ENCODE measurements at regions not wholly inside any gene's neighbourhood (a gene's known extent, or its start where the extent isn't known, plus 50 kb on each side); places are given as distances from the start of the nearest gene placed in this dataset.
"Not testable (repeated sequence)": the region's sequence is repeated elsewhere in the genome, so short reads cannot be mapped to it uniquely, and the experiment has no call there.

DNA sequence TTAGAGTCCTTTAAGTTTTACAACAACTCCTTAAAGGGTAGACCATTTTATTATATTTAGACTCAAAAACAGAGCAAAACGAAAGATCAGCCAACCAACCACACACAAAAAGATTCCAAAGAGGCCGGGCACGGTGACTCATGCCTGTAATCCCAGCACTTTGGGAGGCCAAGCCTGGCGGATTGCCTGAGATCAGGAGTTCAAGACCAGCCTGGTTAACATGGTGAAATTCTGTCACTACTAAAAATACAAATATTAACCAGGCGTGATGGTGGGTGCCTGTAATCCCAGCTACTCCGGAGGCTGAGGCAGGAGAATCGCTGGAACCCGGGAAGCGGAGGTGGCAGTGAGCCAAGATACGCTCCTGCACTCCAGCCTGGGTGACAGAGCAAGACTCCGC, 83.3 kb upstream of the GRIK1 start:
- ATAC-seq (ENCODE audit: low read depth); CTCF ChIA-PET; H3K9ac ChIP-seq (ENCODE audit: low read depth, low read length); intact Hi-C loops (cut with micrococcal nuclease); dilution Hi-C loops (cut with HindIII; ENCODE audit: low sequenced_read_pairs, unreplicated experiment); H4K8ac ChIP-seq (ENCODE audit: low read depth in 2 of 2, low read length in 2 of 2); in situ Hi-C loops (cut with MboI; ENCODE audit: low sequenced_read_pairs); H2AK9ac ChIP-seq (replicated peaks; ENCODE audit: low read depth, low read length, poor library complexity); H4K20me1 ChIP-seq (ENCODE audit: insufficient read depth, low read length); H3K9me3 ChIP-seq (ENCODE audit: control insufficient read depth, insufficient read depth, low read length); H3K18ac ChIP-seq (ENCODE audit: low read depth, low read length); H3K27me3 ChIP-seq (ENCODE audit: control insufficient read depth, insufficient read depth, low read length); H3K23ac ChIP-seq (ENCODE audit: low read depth, low read length); H3K56ac ChIP-seq (ENCODE audit: extremely low read depth, insufficient read depth, low read length); H3K4me2 ChIP-seq (ENCODE audit: low read depth, low read length); H2AFZ ChIP-seq (replicated peaks; ENCODE audit: low read length, poor library complexity); H3K4ac ChIP-seq (ENCODE audit: low read depth, low read length); H3K4me3 ChIP-seq (ENCODE audit: insufficient read depth, low read depth, low read length); H2BK15ac ChIP-seq (ENCODE audit: low read depth, low read length); POLR2A ChIA-PET (ENCODE audit: unreplicated experiment); H2AK5ac ChIP-seq (ENCODE audit: low read depth, low read length); H4K5ac ChIP-seq (ENCODE audit: low read depth, low read length); H3K79me1 ChIP-seq (ENCODE audit: low read depth in 1 of 2, low read length in 2 of 2); H2BK120ac ChIP-seq (ENCODE audit: low read depth, low read length); H2BK5ac ChIP-seq (ENCODE audit: low read depth, low read length, poor library complexity, severe bottlenecking); H3K14ac ChIP-seq (replicated peaks; ENCODE audit: low read depth, low read length); H4K91ac ChIP-seq (ENCODE audit: insufficient read depth, low read depth, low read length); H3K4me1 ChIP-seq (ENCODE audit: control insufficient read depth, insufficient read depth, low read length); H3K9me1 ChIP-seq (ENCODE audit: insufficient read depth, low read length); H3K27ac ChIP-seq (ENCODE audit: insufficient read depth, low read length); H3K36me3 ChIP-seq (ENCODE audit: control insufficient read depth, insufficient read depth, low read length); H2BK20ac ChIP-seq (ENCODE audit: low read depth, low read length); DNase-seq; BruUV-seq (replicated peaks): not testable (repeated sequence)
- no CpG with 5 or more reads among the region's 11 CpGs for WGBS, 2 experiments (ENCODE audit: extremely low coverage in 2 of 2, insufficient read length in 1 of 2)
